T47D (cell line): ENCODE measurements at regions not wholly inside any gene's neighbourhood (a gene's known extent, or its start where the extent isn't known, plus 50 kb on each side); places are given as distances from the start of the nearest gene placed in this dataset.
"Not testable (repeated sequence)": the region's sequence is repeated elsewhere in the genome, so short reads cannot be mapped to it uniquely, and the experiment has no call there.

Experiments used
- DNase-seq, 2 experiments: peaks; one replicate each; pipeline versions ENCODE4 v3.0.0 to v3.0.0-alpha.2; 2011 to 2012; ENCODE audit warnings: low read depth in 1 of 2, low spot score in 1 of 2
- JUND ChIP-seq: IDR thresholded peaks from 2 replicates; pipeline ENCODE4 v1.6.1; 2012; ENCODE audit warnings: low read depth
- in situ Hi-C: cut with HindIII; loops from 2 replicates; pipeline ENCODE4 v1.10.0; 2016; ENCODE audit warnings: low sequenced_read_pairs, low pct_unique_long_range_greater_than_20kb

DNA sequence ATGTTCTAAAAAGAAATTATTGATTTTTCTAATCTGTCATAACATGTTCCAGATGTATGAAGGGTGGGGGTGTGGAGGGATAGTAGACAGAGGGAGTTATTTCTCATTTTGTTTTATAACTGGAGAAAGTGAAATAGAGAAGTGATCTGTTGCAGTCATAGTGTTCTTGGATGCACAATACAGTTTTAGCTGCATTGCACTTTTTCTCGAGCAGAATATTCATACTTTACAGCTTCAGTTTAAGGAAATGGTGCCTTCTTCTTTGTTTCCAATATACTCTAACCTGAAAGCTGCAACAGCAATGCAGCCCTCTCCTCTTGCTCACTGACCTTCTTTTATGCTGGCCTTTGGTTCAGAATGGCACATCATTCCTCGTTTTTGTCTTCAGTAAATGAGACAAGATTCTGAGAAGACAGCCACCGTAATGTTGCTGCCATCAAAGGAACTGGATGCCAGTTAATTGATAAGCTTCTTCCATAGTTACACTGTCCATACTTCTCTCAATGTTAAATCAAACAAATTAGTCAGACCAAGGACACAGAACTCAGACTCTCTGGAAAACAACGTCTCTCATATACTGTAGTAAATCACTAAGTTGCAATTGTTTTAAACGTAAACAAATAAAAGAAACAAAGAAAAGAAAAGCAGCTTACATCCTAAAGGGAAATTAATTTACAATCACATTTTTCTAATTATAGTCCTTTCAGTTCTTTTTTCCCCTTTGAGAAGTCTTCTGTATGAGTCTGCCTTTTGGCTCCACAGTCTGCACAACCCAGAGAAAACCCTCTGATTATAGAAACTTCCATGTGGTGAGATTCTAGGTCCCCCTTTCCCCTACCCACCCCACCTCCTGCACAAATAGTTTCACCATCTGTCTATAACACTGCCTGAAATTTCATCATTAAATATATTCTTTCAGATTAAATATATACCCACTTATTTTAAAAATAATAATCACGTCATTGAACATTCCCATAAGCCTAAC lies 97.4 kb upstream of the UGP2 start:
- TF ChIP-seq JUND, result no peak
- in situ Hi-C loops, result no loop called here
- DNase-seq, result no peak

DNA sequence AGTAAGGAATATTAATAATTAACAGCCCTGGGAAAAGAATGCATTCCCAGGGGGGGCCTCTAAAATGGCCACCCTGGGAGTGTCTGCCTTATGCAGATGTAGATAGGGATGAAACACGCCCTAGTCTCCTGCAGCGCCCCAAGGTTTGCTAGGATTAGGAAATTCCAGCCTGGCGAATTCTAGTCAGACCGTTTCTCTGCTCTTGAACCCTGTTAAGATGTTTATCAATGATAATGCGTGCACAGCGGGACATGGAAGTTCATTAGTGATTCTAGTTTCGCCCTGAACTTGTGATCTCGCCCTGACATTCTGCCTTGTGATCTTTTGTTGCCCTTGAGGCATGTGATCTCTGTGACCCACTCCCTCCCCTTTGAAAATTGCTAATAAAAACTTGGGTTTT lies 95.1 kb upstream of the UGP2 start:
- DNase-seq, in situ Hi-C loops: not testable (repeated sequence)

DNA sequence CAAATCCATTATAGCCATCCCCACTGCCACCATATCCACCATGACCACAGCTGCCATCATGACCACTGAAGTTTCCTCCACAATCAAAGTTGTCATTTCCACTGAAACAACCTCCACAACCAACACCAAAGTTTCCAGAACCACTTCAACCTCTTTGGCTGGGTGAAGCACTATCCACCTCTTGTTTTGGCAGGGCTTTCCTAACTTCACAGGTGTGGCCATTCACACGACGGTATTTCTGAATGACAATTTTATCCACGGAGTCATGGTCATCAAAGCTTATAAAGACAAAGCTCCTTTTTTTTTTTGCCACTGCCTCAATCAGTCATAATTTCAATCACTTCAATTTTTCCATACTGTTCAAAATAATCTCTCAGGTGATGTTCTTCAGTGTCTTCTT lies 89.8 kb upstream of the UGP2 start:
- no peak for DNase-seq
- in situ Hi-C loops, result no loop called here
- no peak for TF ChIP-seq JUND

DNA sequence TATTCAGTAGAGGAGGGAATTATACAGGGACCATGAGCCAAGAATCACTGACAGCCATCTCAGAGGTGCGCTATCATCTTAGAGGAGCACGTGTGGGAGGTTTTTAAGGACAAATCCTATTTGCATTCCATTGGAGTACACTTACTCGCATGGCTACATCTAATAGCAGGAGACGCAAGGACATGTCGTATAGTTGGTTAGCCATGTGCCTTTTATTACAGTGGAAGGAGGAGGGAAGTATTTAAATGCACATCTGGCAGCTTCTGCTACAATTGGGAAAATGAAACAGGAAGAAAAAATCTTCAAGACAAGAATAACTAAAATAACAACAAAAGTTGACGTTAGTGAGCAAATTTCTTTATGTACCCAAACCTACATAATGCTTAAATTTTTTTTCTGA lies 86.5 kb upstream of the UGP2 start:
- no peak for TF ChIP-seq JUND
- in situ Hi-C loops, result no loop called here
- no peak for DNase-seq

DNA sequence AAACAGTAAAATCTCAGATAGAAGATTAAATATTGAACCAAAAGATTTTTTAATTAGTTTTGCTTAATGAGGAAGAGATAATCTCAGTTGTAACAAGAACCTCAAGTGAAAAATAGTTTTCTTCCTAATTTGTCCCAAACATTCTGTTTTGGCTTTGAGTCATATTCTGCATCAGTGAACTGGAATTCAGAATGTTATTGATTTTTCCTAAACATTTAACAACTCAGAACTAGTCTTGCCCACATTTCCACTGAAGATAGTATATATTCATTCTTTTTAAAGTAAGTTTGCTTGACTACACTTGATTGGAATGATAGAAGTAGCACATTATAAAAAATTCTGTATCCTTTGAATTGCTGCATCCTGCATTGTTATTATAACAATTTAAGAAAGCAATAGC lies 85.7 kb upstream of the UGP2 start:
- in situ Hi-C loops, result no loop called here
- no peak for DNase-seq
- no peak for TF ChIP-seq JUND

DNA sequence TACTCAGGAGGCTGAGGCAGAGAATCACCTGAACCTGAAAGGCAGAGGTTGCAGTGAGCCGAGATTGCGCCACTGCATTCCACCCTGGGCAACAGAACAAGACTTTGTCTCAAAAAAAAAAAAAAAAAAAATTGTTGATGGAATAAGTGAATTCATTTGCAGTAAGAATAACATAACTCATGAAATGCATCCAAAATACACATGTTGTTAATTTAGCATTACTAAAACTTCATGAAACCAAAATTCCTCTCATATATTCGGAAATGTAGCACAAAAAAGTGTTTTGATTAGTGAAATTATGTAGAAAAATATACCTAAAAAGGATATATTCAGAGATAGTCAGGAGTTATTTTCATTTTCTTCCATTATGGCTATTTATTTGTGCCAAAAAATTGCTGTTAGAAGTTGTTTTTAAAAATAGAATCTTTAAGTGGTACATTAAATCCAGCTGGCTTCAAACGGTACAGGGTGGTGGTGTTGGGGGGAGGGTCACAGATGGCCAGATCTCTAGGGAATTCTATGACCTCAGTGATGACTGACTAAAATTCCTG lies 78.2 kb upstream of the UGP2 start:
- no peak for DNase-seq
- in situ Hi-C loops, result no loop called here
- TF ChIP-seq JUND, result no peak

DNA sequence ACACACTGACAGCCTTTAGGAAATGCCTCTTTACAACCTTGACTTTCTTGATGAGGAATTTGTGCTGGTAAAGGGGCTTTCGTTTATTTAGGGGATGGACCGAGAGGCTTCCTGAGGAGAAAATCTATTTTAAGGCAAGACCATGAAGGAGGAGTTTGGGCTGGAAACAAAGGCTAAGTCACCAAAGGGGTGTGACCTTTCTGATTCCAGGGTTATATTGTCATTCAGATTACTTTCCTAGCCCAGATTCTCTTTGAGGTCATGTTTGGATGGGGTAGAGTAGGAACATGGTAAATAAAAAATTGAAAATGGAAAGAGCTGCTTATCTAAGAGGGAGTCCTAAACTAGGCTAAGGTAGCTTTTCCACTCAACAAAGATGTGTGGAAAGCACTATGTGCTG lies 77.1 kb upstream of the UGP2 start:
- in situ Hi-C loops, result no loop called here
- DNase-seq, result no peak
- no peak for TF ChIP-seq JUND

DNA sequence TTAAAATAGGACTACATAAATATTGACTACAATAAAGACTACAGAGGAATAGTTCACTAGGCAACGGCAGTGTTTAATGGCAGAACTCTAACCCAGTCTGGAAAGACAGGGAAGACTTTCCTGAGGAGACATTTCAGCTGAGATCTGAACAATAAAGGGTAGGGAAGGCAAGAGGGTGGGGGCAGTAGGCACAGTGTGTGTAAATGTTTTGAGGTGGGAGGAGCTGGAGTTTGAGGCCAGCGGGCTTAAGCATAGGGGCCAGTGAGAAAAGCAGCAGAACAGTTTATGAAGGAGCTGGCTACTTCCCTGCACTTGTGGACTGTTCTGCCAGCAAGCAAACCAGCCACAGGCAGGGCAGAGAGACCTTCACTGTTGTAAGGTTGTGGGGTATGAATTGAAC lies 76.6 kb upstream of the UGP2 start:
- no peak for DNase-seq
- TF ChIP-seq JUND, result no peak
- in situ Hi-C loops, result no loop called here

DNA sequence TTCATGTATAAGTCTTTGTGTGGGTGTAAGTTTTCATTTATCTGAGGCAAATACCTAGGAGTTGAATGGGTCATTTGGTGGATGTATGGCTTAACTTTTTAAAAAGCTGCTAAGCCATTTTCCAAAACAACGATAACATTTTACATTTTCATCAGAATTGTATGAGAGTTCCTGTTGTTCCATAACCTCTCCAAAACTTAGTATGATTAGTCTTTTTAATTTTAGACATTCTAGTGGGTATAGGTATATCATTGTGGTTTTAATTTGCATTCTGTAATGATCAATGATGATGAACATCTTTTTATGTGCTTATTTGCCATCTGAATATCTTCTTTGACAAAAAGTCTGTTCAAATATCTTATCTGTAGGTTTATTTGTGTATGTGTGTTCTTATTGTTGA lies 74.4 kb upstream of the UGP2 start:
- no peak for TF ChIP-seq JUND
- in situ Hi-C loops, result no loop called here

DNA sequence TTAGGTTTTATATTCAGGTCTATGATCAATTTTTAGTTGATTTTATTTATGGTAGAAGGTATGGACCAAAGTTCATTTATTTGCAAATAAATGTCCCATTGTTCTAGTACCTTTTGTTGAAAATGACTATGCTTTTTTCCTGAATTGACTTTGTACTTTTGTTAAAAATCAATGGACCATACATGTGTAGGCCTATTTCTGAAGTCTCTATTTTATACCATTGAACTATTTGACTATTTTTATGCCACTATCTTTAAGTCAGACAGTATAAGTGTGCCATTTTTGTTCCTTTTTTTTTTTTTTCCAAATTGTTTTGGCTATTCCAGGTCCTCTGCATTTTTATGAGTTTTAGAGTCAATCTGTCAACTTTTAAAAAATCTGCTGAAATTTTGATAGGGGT lies 73.6 kb upstream of the UGP2 start:
- in situ Hi-C loops, result no loop called here

More for the DNA sequence above, 74.4 kb upstream of the UGP2 start:
- no peak for DNase-seq

DNA sequence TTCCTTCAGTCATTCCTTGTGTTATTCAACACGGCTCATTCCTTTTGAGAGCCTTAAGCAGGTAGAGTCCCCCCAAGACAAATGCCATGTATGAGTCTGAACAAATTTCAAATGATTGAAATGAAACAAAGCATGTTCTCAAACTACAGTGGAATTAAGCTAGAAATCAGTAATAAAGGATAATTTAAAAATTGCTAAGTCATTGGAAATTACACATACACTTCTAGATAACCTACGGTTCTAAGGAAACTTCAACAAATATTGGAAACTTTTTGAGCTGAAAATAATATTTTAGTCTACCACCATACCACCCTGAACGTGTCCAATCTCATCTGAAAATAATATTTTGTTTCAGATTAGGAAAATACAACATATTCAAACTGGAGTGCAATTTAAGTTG lies 71.8 kb upstream of the UGP2 start:
- DNase-seq, result no peak
- no peak for TF ChIP-seq JUND
- in situ Hi-C loops, result no loop called here

More for the DNA sequence above, 73.6 kb upstream of the UGP2 start:
- no peak for TF ChIP-seq JUND
- DNase-seq, result no peak

DNA sequence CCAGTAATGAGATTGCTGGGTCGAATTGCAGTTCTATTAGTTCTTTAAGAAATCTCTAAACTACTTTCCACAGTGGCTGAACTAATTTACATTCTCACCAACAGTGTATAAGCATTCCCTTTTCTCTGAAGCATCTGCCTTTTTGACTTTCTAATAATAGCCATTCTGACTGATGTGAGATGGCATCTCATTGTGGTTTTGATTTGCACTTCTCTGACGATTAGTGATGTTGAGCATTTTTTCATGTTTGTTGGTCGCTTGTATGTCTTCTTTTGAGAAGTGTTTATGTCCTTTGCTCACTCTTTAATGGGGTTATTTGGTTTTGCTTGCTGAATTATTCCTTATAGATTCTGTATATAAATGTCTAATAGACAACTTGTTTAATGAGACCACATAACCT lies 69.6 kb upstream of the UGP2 start:
- no peak for TF ChIP-seq JUND
- in situ Hi-C loops, result no loop called here
- no peak for DNase-seq

DNA sequence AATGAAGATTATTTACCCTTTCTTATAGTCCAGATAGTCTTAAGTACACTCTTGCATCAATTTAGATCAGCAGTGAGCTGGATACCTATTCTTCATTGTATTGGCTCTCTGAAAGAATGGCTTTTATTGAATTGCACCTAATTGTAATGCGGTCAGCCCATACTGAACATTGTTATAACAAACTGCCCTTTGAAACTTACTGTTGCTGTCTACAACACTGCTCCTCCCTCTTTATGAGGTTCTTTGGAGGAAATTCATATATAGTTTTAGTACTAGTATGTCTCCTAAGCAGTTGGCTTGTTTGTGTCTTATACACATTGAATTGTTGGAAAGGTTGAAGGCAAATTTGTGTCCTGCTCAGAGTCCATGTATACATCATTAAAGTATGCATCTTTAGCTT lies 66.5 kb upstream of the UGP2 start:
- DNase-seq, result no peak
- TF ChIP-seq JUND, result no peak
- in situ Hi-C loops, result no loop called here
